Trophoblast cell (in vitro differentiated cells and primary cell): ENCODE measurements at regions not wholly inside any gene's neighbourhood (a gene's known extent, or its start where the extent isn't known, plus 50 kb on each side); places are given as distances from the start of the nearest gene placed in this dataset.

ENCODE experiments used
- DNase-seq, 2 donors: peaks; one replicate each; pipeline ENCODE4 v3.0.0-alpha.2; 2016
- H2AFZ ChIP-seq: 2 replicates; pipeline ENCODE4 v1.6.1; 2013; ENCODE audit warnings: low read length, moderate library complexity, mild to moderate bottlenecking; ENCODE audit not compliant: insufficient read depth, poor library complexity
- H2AK5ac ChIP-seq: 2 replicates; pipeline ENCODE4 v1.6.1; 2013; ENCODE audit warnings: mild to moderate bottlenecking, low read length
- H2BK120ac ChIP-seq: 2 replicates; pipeline ENCODE4 v1.6.1; 2013; ENCODE audit warnings: low read length, mild to moderate bottlenecking, moderate library complexity; ENCODE audit not compliant: insufficient read depth, poor library complexity
- H2BK12ac ChIP-seq: 2 replicates; pipeline ENCODE4 v1.6.1; 2013; ENCODE audit warnings: mild to moderate bottlenecking, low read length, moderate library complexity
- H2BK5ac ChIP-seq: 2 replicates; pipeline ENCODE4 v1.6.1; 2013; ENCODE audit warnings: low read length, low read depth, moderate library complexity, mild to moderate bottlenecking; ENCODE audit not compliant: poor library complexity
- H3K14ac ChIP-seq: 2 replicates; pipeline ENCODE4 v1.6.1; 2013; ENCODE audit warnings: mild to moderate bottlenecking, low read length
- H3K18ac ChIP-seq: 2 replicates; pipeline ENCODE4 v1.6.1; 2013; ENCODE audit warnings: mild to moderate bottlenecking, low read length
- H3K23ac ChIP-seq: 2 replicates; pipeline ENCODE4 v1.6.1; 2013; ENCODE audit warnings: low read length
- H3K27ac ChIP-seq: 2 replicates; pipeline ENCODE4 v1.5.1; 2013; ENCODE audit warnings: low read depth, mild to moderate bottlenecking, inconsistent platforms, low read length, moderate library complexity
- H3K27me3 ChIP-seq: 2 replicates; pipeline ENCODE4 v1.6.1; 2013; ENCODE audit warnings: inconsistent platforms, mild to moderate bottlenecking, low read length, moderate library complexity; ENCODE audit not compliant: insufficient read depth
- H3K36me3 ChIP-seq, 2 experiments: 1 replicate in 1 of 2; 2 replicates in 1 of 2; pipeline ENCODE4 v1.6.1; 2013; ENCODE audit warnings: low read length in 2 of 2, mild to moderate bottlenecking in 2 of 2, moderate library complexity in 1 of 2; ENCODE audit not compliant: insufficient read depth in 2 of 2, control insufficient read depth in 1 of 2
- H3K4ac ChIP-seq: 2 replicates; pipeline ENCODE4 v1.6.1; 2013; ENCODE audit warnings: low read depth, mild to moderate bottlenecking, low read length, moderate library complexity
- H3K4me1 ChIP-seq, 2 experiments: 1 replicate in 1 of 2; 2 replicates in 1 of 2; pipeline ENCODE4 v1.6.1; 2013; ENCODE audit warnings: low read length in 2 of 2, mild to moderate bottlenecking in 2 of 2, moderate library complexity in 1 of 2; ENCODE audit not compliant: insufficient read depth in 2 of 2, control insufficient read depth in 1 of 2
- H3K4me2 ChIP-seq: 2 replicates; pipeline ENCODE4 v1.6.1; 2013; ENCODE audit warnings: inconsistent platforms, mild to moderate bottlenecking, low read length, moderate library complexity
- H3K4me3 ChIP-seq: 2 replicates; pipeline ENCODE4 v1.5.1; 2013; ENCODE audit warnings: mild to moderate bottlenecking, low read depth, low read length, inconsistent platforms
- H3K79me1 ChIP-seq: one replicate; pipeline ENCODE4 v1.6.1; 2013; ENCODE audit warnings: low read length
- H3K79me2 ChIP-seq: 2 replicates; pipeline ENCODE4 v1.6.1; 2013; ENCODE audit warnings: low read length, mild to moderate bottlenecking; ENCODE audit not compliant: control insufficient read depth, insufficient read depth, poor library complexity
- H3K9ac ChIP-seq: 2 replicates; pipeline ENCODE4 v1.6.1; 2013; ENCODE audit warnings: mild to moderate bottlenecking, low read length
- H3K9me3 ChIP-seq: 2 replicates; pipeline ENCODE4 v1.6.1; 2013; ENCODE audit warnings: low read depth, mild to moderate bottlenecking, control low read depth, inconsistent platforms, low read length; ENCODE audit not compliant: insufficient read depth
- H4K12ac ChIP-seq: 2 replicates; pipeline ENCODE4 v1.6.1; 2013; ENCODE audit warnings: low read depth, mild to moderate bottlenecking, low read length, moderate library complexity
- H4K8ac ChIP-seq: 2 replicates; pipeline ENCODE4 v1.6.1; 2013; ENCODE audit warnings: low read depth, mild to moderate bottlenecking, low read length, moderate library complexity
- H4K91ac ChIP-seq: one replicate; pipeline ENCODE4 v1.6.1; 2013; ENCODE audit warnings: low read depth, mild to moderate bottlenecking, low read length, moderate library complexity
- WGBS: extraction: QIAGEN DNeasy Blood & Tissue Kit; methylation state at CpG from one replicate; pipeline ENCODE4 v1.1.7; 2013; ENCODE audit warnings: missing lambda C conversion rate; ENCODE audit not compliant: insufficient read length, insufficient coverage; ENCODE audit errors: extremely low coverage; 5-methylcytosine and 5-hydroxymethylcytosine counted together

- DNase-seq: no peak
- no peak overlapping the region for H2BK5ac ChIP-seq
- H3K18ac ChIP-seq: no peak overlapping the region
- no peak overlapping the region for H3K4ac ChIP-seq
- no peak overlapping the region for H4K12ac ChIP-seq
- H3K79me1 ChIP-seq: no peaks in the 10 kb centered on the region
- H3K4me2 ChIP-seq: no peak overlapping the region
- no peak overlapping the region for H2AFZ ChIP-seq
- H3K27me3 ChIP-seq: no peaks in the 10 kb centered on the region
- H3K9me3 ChIP-seq: peaks cover 1% of the 10 kb centered on the region
- H3K4me1 ChIP-seq: no peaks in the 10 kb centered on the region
- no peak overlapping the region for H3K14ac ChIP-seq
- no peak overlapping the region for H2BK120ac ChIP-seq
- H3K27ac ChIP-seq: no peak overlapping the region
- no peak overlapping the region for H2BK12ac ChIP-seq
- H3K23ac ChIP-seq: no peak overlapping the region
- no peaks in the 10 kb centered on the region for H3K36me3 ChIP-seq
- no peak overlapping the region for H4K8ac ChIP-seq
- H3K4me3 ChIP-seq: no peak overlapping the region
- H3K79me2 ChIP-seq: no peaks in the 10 kb centered on the region
- WGBS: no CpG with 5 or more reads among the region's 2 CpGs
- H2AK5ac ChIP-seq: no peak overlapping the region
- no peak overlapping the region for H3K9ac ChIP-seq
- H4K91ac ChIP-seq: no peak overlapping the region
These were observed 296.3 kb downstream of the PCDH7 start for GRCh38 chr4:31016322-31017061.

GRCh38 chr4:31020363-31020762 lies 300.2 kb downstream of the PCDH7 start:
- WGBS: no CpG with 5 or more reads among the region's 8 CpGs
- Histone ChIP-seq H4K91ac (no peak overlapping the region), H2AK5ac (no peak overlapping the region), H3K14ac (no peak overlapping the region), H3K4ac (no peak overlapping the region), H3K4me2 (no peak overlapping the region), H3K4me1 (no peaks in the 10 kb centered on the region), H3K79me1 (no peaks in the 10 kb centered on the region), H2BK120ac (no peak overlapping the region), H3K36me3 (no peaks in the 10 kb centered on the region), H2BK5ac (no peak overlapping the region), H3K9me3 (peaks cover 1% of the 10 kb centered on the region), H4K12ac (no peak overlapping the region), H3K18ac (no peak overlapping the region), H3K79me2 (no peaks in the 10 kb centered on the region), H3K4me3 (no peak overlapping the region), H3K27ac (no peak overlapping the region), H3K23ac (no peak overlapping the region), H2BK12ac (no peak overlapping the region), H3K9ac (no peak overlapping the region), H3K27me3 (no peaks in the 10 kb centered on the region), H2AFZ (no peak overlapping the region), H4K8ac (no peak overlapping the region)
- no peak for DNase-seq

- Histone ChIP-seq H3K14ac (no peak overlapping the region), H2AK5ac (no peak overlapping the region), H2AFZ (no peak overlapping the region), H3K9ac (no peak overlapping the region), H2BK5ac (no peak overlapping the region), H3K4me2 (no peak overlapping the region), H3K9me3 (peaks cover 1% of the 10 kb centered on the region), H3K27me3 (no peaks in the 10 kb centered on the region), H3K4me3 (no peak overlapping the region), H2BK12ac (no peak overlapping the region), H3K4me1 (no peaks in the 10 kb centered on the region), H4K91ac (no peak overlapping the region), H4K8ac (no peak overlapping the region), H3K4ac (no peak overlapping the region), H4K12ac (no peak overlapping the region), H3K27ac (no peak overlapping the region), H3K23ac (no peak overlapping the region), H3K79me2 (no peaks in the 10 kb centered on the region), H2BK120ac (no peak overlapping the region), H3K18ac (no peak overlapping the region), H3K36me3 (no peaks in the 10 kb centered on the region), H3K79me1 (no peaks in the 10 kb centered on the region)
- no peak for DNase-seq
- WGBS: no CpG with 5 or more reads among the region's 2 CpGs
These were observed 300.8 kb downstream of the PCDH7 start for GRCh38 chr4:31021008-31021407.

GRCh38 chr4:31022702-31023101 lies 302.5 kb downstream of the PCDH7 start:
- Histone ChIP-seq H3K9me3 (no peaks in the 10 kb centered on the region), H3K4me2 (no peak overlapping the region), H2AFZ (no peak overlapping the region), H3K27ac (no peak overlapping the region), H3K9ac (no peak overlapping the region), H4K12ac (no peak overlapping the region), H2BK5ac (no peak overlapping the region), H3K79me2 (no peaks in the 10 kb centered on the region), H2BK12ac (no peak overlapping the region), H3K18ac (no peak overlapping the region), H2AK5ac (no peak overlapping the region), H4K91ac (no peak overlapping the region), H3K23ac (no peak overlapping the region), H3K4me3 (no peak overlapping the region), H2BK120ac (no peak overlapping the region), H3K27me3 (no peaks in the 10 kb centered on the region), H3K79me1 (no peaks in the 10 kb centered on the region), H3K14ac (no peak overlapping the region), H3K4me1 (no peaks in the 10 kb centered on the region), H3K4ac (no peak overlapping the region), H4K8ac (no peak overlapping the region), H3K36me3 (no peaks in the 10 kb centered on the region)
- DNase-seq: no peak
- WGBS: 100% methylated on average over 1 of the region's 5 CpGs
